Fibroblast of mammary gland (primary cell): ENCODE measurements at regions not wholly inside any gene's neighbourhood (a gene's known extent, or its start where the extent isn't known, plus 50 kb on each side); places are given as distances from the start of the nearest gene placed in this dataset.

Experiments
- DNase-seq: peaks from one replicate; pipeline ENCODE4 v3.0.0-alpha.2; 2010; ENCODE audit warnings: low read depth
- H3K4me3 ChIP-seq: 2 replicates; pipeline ENCODE4 v1.5.1; 2011; ENCODE audit warnings: low read depth, mild to moderate bottlenecking, low read length, moderate library complexity; ENCODE audit not compliant: control insufficient read depth
- CTCF ChIP-seq: conservative IDR thresholded peaks from 2 replicates; pipeline ENCODE4 v1.5.1; 2011; ENCODE audit warnings: low read depth, low read length, inconsistent platforms; ENCODE audit not compliant: control insufficient read depth, insufficient read depth

- no peak for TF ChIP-seq CTCF
- DNase-seq, result no peak
- no peak overlapping the region for H3K4me3 ChIP-seq
These were observed 96.8 kb upstream of the RUNX3 start for GRCh38 chr1:25026730-25027450.

DNA sequence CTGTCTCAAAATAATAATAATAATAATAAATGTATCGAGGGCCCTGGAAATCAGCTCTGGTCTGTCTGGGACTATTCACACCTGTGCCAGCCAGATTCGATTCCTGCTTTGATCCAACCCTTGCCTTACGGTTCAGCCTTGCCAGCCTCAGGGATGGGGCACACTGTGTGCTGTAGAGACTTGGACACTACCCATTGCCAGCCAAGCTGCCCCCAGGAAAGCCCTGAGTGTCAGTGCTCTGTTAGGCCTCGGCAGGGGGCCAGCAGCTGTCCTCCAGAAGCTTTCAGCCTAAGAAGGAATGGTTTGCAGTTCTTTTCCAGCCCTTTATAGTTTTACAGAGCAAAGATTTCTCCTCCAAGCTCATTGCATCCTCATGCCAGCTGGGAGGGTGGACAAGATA is 96.2 kb upstream of the RUNX3 start:
- no peak for DNase-seq
- no peak for TF ChIP-seq CTCF
- no peak overlapping the region for H3K4me3 ChIP-seq

GRCh38 chr1:25024615-25025350 is 94.7 kb upstream of the RUNX3 start:
- H3K4me3 ChIP-seq, result no peak overlapping the region
- no peak for DNase-seq
- no peak for TF ChIP-seq CTCF

GRCh38 chr1:25023826-25024225 is 93.8 kb upstream of the RUNX3 start:
- no peak overlapping the region for H3K4me3 ChIP-seq
- no peak for DNase-seq
- TF ChIP-seq CTCF, result no peak

DNA sequence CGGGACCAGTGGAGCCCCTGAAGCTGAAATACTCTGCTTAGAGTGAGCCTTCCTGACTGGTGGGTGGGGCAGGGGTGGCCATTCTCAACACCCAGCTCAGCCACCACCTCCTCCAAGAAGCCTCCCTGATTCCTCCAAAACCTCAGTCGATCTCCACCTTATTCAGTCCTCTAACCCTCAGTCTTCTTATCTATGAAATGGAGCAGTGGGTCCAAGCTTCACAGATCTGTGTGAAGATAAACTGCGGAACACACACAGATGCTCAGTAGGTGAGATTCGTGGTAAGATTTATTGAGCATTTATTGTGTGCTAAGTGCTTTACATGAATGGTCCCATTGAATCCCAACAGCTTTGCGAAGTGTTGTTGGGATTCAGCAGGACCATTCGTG is 93.1 kb upstream of the RUNX3 start:
- no peak overlapping the region for H3K4me3 ChIP-seq
- no peak for TF ChIP-seq CTCF
- DNase-seq, result no peak

GRCh38 chr1:25022361-25023189 is 92.5 kb upstream of the RUNX3 start:
- TF ChIP-seq CTCF, result no peak
- DNase-seq, result peak; percentile 84
- H3K4me3 ChIP-seq, result no peak overlapping the region
